ENCODE measurements at regions not wholly inside any gene's neighbourhood (a gene's known extent, or its start where the extent isn't known, plus 50 kb on each side); places are given as distances from the start of the nearest gene placed in this dataset.

- Histone ChIP-seq H3K4me3 (no peak overlapping the region), H3K36me3 (no peaks in the 10 kb centered on the region)
- 90 to 94% methylated on average over 2 of the region's 2 CpGs for WGBS, 2 donors
Observed at GRCh38 chr18:64260810-64261209, 111.9 kb upstream of the LINC00305 start.

GRCh38 chr18:64259871-64260270 is 111.0 kb upstream of the LINC00305 start:
- no peak overlapping the region for H3K4me3 ChIP-seq
- H3K9me3 ChIP-seq, result no peaks in the 10 kb centered on the region
- no peak overlapping the region for H3K27ac ChIP-seq
- TF ChIP-seq CTCF (IDR thresholded peaks at IDR 0.05) (no peak), EP300 (IDR thresholded peaks at IDR 0.05) (no peak), POLR2A (IDR thresholded peaks at IDR 0.05) (no peak), POLR2AphosphoS5 (IDR thresholded peaks at IDR 0.05) (no peak)
- H3K4me1 ChIP-seq, result no peaks in the 10 kb centered on the region
- intact Hi-C loops (cut with DNase I), result no loop called here
- H3K36me3 ChIP-seq, result no peaks in the 10 kb centered on the region
- no peak for DNase-seq
- WGBS, 2 donors, result 51 to 79% methylated on average over 4 of the region's 4 CpGs
- no peaks in the 10 kb centered on the region for H3K27me3 ChIP-seq

More at GRCh38 chr18:64260810-64261209, 111.9 kb upstream of the LINC00305 start:
- DNase-seq, result no peak
- Histone ChIP-seq H3K9me3 (no peaks in the 10 kb centered on the region), H3K27me3 (no peaks in the 10 kb centered on the region), H3K4me1 (no peaks in the 10 kb centered on the region), H3K27ac (no peak overlapping the region)
- no peak for TF ChIP-seq EP300 (IDR thresholded peaks at IDR 0.05)
- no peak for TF ChIP-seq CTCF (IDR thresholded peaks at IDR 0.05)
- no peak for TF ChIP-seq POLR2A (IDR thresholded peaks at IDR 0.05)
- TF ChIP-seq POLR2AphosphoS5 (IDR thresholded peaks at IDR 0.05), result no peak
- intact Hi-C loops (cut with DNase I), result no loop called here

GRCh38 chr18:64258111-64258650 is 109.3 kb upstream of the LINC00305 start:
- no peak overlapping the region for H3K27ac ChIP-seq
- no peaks in the 10 kb centered on the region for H3K9me3 ChIP-seq
- H3K4me3 ChIP-seq, result no peak overlapping the region
- H3K27me3 ChIP-seq, result no peaks in the 10 kb centered on the region
- H3K36me3 ChIP-seq, result no peaks in the 10 kb centered on the region
- TF ChIP-seq POLR2AphosphoS5 (IDR thresholded peaks at IDR 0.05) (no peak), EP300 (IDR thresholded peaks at IDR 0.05) (no peak), POLR2A (IDR thresholded peaks at IDR 0.05) (no peak), CTCF (IDR thresholded peaks at IDR 0.05) (no peak)
- DNase-seq, result no peak
- WGBS, 2 donors, result 95 to 96% methylated on average over 5 of the region's 5 CpGs
- intact Hi-C loops (cut with DNase I), result no loop called here
- no peaks in the 10 kb centered on the region for H3K4me1 ChIP-seq

GRCh38 chr18:64254399-64255093 is 105.7 kb upstream of the LINC00305 start:
- Histone ChIP-seq H3K36me3 (no peaks in the 10 kb centered on the region), H3K4me1 (no peaks in the 10 kb centered on the region), H3K9me3 (no peaks in the 10 kb centered on the region), H3K27ac (no peak overlapping the region), H3K27me3 (no peaks in the 10 kb centered on the region), H3K4me3 (no peak overlapping the region)
- TF ChIP-seq CTCF (IDR thresholded peaks at IDR 0.05), result no peak
- no peak for TF ChIP-seq EP300 (IDR thresholded peaks at IDR 0.05)
- TF ChIP-seq POLR2A (IDR thresholded peaks at IDR 0.05), result no peak
- TF ChIP-seq POLR2AphosphoS5 (IDR thresholded peaks at IDR 0.05), result no peak
- DNase-seq, result no peak
- intact Hi-C loops (cut with DNase I), result no loop called here
- WGBS, 2 donors, result 76 to 79% methylated on average over 2 of the region's 2 CpGs
